ENCODE measurements at regions not wholly inside any gene's neighbourhood (a gene's known extent, or its start where the extent isn't known, plus 50 kb on each side); places are given as distances from the start of the nearest gene placed in this dataset.

GRCh38 chr6:169864148-169865020 lies 113.0 kb downstream of the ERMARD start:
- TF ChIP-seq TAF1 (IDR thresholded peaks at IDR 0.05; ENCODE audit: borderline replicate concordance, insufficient read depth, low read length) = no peak
- no peak for TF ChIP-seq FOXP2 (optimal IDR thresholded peaks at IDR 0.05; ENCODE audit: borderline replicate concordance, extremely low read depth, extremely low read length, insufficient read depth)
- TF ChIP-seq REST (IDR thresholded peaks at IDR 0.05; ENCODE audit: insufficient read depth in 1 of 2, low read depth in 2 of 2, low read length in 2 of 2) = no peak
- no peak for TF ChIP-seq SIN3A (IDR thresholded peaks at IDR 0.05; ENCODE audit: borderline replicate concordance, insufficient read depth, low read length)
- TF ChIP-seq POLR2AphosphoS5 (IDR thresholded peaks at IDR 0.05; ENCODE audit: low read depth, low read length) = no peak

- TF ChIP-seq TAF1 (IDR thresholded peaks at IDR 0.05; ENCODE audit: borderline replicate concordance, insufficient read depth, low read length) (no peak), FOXP2 (optimal IDR thresholded peaks at IDR 0.05; ENCODE audit: borderline replicate concordance, extremely low read depth, extremely low read length, insufficient read depth) (no peak), POLR2AphosphoS5 (IDR thresholded peaks at IDR 0.05; ENCODE audit: low read depth, low read length) (no peak), REST (IDR thresholded peaks at IDR 0.05; ENCODE audit: insufficient read depth in 1 of 2, low read depth in 2 of 2, low read length in 2 of 2) (no peak), SIN3A (IDR thresholded peaks at IDR 0.05; ENCODE audit: borderline replicate concordance, insufficient read depth, low read length) (no peak)
Measured at GRCh38 chr6:169863710-169864109, 112.3 kb downstream of the ERMARD start.

- TF ChIP-seq SIN3A (IDR thresholded peaks at IDR 0.05; ENCODE audit: borderline replicate concordance, insufficient read depth, low read length) (no peak), REST (IDR thresholded peaks at IDR 0.05; ENCODE audit: insufficient read depth in 1 of 2, low read depth in 2 of 2, low read length in 2 of 2) (no peak), TAF1 (IDR thresholded peaks at IDR 0.05; ENCODE audit: borderline replicate concordance, insufficient read depth, low read length) (no peak), POLR2AphosphoS5 (IDR thresholded peaks at IDR 0.05; ENCODE audit: low read depth, low read length) (no peak), FOXP2 (optimal IDR thresholded peaks at IDR 0.05; ENCODE audit: borderline replicate concordance, extremely low read depth, extremely low read length, insufficient read depth) (no peak)
Measured at GRCh38 chr6:169862892-169863525, 111.6 kb downstream of the ERMARD start.

- TF ChIP-seq FOXP2 (optimal IDR thresholded peaks at IDR 0.05; ENCODE audit: borderline replicate concordance, extremely low read depth, extremely low read length, insufficient read depth) (no peak), TAF1 (IDR thresholded peaks at IDR 0.05; ENCODE audit: borderline replicate concordance, insufficient read depth, low read length) (no peak), SIN3A (IDR thresholded peaks at IDR 0.05; ENCODE audit: borderline replicate concordance, insufficient read depth, low read length) (no peak), POLR2AphosphoS5 (IDR thresholded peaks at IDR 0.05; ENCODE audit: low read depth, low read length) (no peak), REST (IDR thresholded peaks at IDR 0.05; ENCODE audit: insufficient read depth in 1 of 2, low read depth in 2 of 2, low read length in 2 of 2) (no peak)
Measured at GRCh38 chr6:169862043-169862891, 110.8 kb downstream of the ERMARD start.
